NB4 (cell line): ENCODE measurements at regions not wholly inside any gene's neighbourhood (a gene's known extent, or its start where the extent isn't known, plus 50 kb on each side); places are given as distances from the start of the nearest gene placed in this dataset.

Source experiments
- CTCF ChIP-seq: IDR thresholded peaks from one replicate; pipeline ENCODE4 v1.5.1; 2012; ENCODE audit warnings: low read depth, low read length
- MYC ChIP-seq: IDR thresholded peaks from 2 replicates; pipeline ENCODE4 v1.6.1; 2011; ENCODE audit warnings: low read depth, low read length
- POLR2A ChIP-seq: IDR thresholded peaks from 2 replicates; pipeline ENCODE4 v1.6.1; 2011; ENCODE audit warnings: mild to moderate bottlenecking; ENCODE audit not compliant: insufficient read length; ENCODE audit errors: extremely low read depth

- TF ChIP-seq CTCF = no peak
- no peak for TF ChIP-seq POLR2A
- TF ChIP-seq MYC = no peak
These were observed 78.4 kb upstream of the PAPPA start for GRCh38 chr9:116075191-116075590.
